Superior temporal gyrus (tissue), 1 donor: ENCODE measurements at regions not wholly inside any gene's neighbourhood (a gene's known extent, or its start where the extent isn't known, plus 50 kb on each side); places are given as distances from the start of the nearest gene placed in this dataset.

Source experiments
- DNase-seq: peaks from one replicate; pipeline ENCODE4 v3.0.0-alpha.2; 2016; ENCODE audit errors: extremely low spot score

DNA sequence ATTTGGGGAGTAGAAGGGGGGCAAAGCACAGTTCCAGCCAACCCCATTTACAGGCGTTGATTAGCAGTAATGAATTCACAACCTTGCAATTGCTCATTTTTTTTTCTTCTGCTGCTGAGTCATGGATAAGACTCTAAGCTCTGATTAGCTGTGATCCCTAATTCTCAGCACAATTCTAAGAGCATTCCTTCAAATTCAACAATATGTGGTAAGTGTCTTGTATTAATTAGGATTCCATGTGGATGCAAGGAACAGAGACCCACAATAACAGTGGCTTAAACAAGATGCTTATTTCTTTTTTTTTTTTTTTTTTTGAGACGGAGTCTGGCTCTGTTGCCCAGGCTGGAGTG, 133.4 kb downstream of the PALM2AKAP2 start:
- no peak for DNase-seq

DNA sequence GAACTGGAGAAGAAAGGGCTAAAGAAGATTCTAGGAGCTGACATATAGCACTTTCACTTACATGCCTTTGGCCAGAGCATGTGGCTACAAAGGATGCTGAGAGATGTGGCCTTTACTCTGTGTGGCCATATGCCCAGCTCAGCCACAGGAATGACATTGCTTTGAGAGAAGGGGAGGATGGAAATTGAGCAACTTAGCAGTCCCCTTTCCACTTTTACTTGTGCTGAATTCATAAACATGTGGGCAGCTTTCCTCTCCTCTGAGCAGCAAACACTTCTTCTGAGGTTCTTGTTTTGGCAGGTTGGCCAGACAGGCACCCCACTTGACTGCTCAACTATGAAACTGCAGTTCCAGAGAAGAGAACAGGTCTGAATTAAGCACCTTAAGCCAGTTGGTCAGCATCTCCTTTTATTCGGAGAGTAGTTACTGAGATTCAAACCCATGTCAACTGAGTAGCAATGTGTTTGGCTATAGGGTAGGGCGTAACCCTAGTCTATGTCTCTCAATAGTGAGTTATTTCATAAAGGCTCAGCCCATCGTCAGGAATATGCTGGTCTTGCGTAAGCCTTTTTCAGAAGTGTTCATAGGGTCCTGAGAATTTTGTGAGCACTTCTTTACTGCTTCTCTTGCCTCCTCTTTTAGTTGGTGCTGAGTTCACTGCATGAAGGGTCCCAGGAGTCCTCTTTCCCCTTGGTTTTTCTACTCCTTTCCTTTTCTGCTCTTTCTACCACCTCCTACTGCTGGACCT, 134.5 kb downstream of the PALM2AKAP2 start:
- no peak for DNase-seq

DNA sequence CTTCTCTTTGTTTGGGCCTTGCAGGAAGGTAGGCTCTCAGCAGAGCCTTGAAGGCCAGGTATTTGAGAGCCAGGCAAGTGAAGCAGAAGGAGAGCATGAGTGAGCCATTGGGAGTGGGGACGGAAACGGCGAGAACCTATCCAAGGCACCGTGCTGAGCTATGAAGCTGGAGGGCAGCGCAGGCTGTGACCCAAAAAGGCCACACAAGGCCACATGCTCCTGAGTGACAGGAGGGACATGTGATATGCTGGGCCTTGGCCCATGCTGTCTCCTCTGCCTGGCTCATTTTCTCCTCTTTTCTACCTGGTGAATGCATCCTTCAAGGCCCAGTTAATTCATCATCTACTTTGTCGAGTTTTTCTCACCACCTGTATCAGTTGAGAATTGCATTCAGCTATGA, 136.3 kb downstream of the PALM2AKAP2 start:
- DNase-seq, result no peak

DNA sequence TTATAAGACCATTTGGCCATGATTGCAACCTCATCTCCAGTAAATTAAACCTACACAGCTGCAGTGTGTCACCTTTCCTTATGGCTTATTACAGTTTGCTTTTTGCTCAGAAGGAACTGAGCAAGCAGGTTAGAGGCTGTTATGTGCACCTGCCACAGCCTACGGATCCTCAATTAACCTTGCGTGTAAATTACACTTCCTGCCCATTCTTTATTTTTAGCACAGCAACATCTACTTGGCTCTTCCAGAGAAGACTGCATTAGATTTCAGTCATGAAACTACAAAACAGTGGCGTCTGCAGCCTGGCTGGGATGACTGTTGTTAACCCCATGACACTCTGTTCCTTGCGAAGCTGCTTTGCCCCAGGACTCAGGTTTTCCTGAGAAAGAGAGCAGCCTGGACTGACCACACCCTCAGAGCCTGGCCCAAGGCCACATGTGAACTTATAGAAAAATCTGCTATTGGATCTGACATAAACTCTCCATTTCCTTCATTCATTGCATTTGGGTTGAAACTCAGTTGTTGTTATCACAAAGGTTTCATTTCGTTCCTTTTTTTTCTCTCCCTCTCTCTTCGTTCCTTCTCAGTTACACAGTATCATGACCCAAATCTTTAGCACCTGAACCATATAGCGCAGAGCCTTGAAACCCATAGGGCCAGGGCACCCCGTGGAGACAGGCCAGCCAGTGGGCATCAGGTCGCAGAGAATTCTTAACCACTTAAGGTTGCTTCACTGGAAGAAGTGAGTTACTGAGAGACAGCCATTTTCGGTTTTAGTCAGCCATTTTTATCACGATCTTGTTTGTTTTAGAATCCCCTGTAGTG, 138.6 kb downstream of the PALM2AKAP2 start:
- DNase-seq, result no peak

DNA sequence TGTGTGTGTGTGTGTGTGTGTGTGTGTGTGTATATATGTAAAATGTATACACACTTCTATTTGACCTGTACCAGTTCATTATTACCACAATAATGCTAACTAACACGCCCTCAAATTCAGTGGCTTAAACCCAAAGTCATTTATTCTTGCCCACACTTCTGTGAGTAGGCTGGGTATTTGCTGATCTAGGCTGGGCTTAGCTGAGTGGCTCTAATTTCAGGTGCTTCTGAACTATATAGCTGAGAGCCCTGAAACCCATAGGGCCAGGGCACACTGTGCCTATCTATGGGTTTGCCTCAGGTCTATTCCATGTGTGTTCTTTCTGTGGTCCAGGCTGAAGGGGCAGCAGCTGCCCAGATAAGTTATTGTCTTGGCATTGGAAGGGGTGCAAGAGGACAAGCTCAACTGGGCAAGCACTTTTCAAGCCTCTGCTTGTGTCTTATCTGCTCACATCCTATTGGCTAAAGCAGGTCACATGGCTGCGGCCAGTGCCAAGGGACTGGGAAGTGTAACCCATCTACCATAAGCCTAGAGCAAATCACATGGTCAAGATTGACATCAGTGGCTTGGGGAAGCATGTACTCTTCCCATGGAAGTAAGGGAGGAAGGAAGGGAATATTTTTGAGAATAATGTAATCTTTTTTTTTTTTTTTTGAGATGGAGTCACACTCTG, 139.9 kb downstream of the PALM2AKAP2 start:
- DNase-seq, result no peak

DNA sequence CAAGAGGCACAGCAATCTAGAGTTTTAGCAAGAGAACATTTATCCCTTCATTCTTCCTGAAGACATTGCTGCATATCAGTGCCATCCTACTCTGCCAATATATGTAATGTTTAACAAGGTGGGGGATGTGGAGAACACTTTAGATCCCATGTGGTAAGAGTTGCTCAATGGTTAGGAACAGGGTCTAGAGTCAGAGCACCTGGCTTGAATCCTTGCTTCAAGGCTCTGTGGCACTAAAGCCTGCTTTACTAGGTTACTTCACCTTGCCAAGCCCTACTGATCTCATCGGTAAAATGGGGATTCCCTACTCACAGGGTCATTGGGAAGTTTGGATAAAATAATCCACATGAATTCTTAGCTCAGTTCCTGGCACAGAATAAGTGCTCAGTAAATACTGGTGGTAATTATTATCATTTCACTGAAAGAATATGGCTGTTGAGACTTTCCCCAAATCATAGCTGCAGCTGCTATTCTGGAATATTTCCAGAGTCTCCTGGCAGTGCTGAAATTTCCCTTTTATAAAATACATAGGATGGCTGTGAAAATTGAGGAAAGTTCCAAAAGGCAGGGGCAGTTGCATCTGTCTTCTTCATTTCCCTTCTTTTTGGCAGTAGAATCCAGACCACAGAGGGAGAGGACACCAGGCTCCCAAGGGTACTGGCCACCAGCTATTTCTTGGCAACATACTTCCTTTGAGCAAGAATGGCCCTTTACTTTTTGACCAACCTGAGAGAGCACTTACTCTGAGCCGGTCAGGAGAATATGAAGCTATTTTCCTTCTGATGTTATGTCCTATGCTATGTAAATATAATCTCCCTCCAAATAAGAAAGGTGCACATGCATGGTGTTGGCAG, 142.8 kb downstream of the PALM2AKAP2 start:
- DNase-seq, result no peak

DNA sequence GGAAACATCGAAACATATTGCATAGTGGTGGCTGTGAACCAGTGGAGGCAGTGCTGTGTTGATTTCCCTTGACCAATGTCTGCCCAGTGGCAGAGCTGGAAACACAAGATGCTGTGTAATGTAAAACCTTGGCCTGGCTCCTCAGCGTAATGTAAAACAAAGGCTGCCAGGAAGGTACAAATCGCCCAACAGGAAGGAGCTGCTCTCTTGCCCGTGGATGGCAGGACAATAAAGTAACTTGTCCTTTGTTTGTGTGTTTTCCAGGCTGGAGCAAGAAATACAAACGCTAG, 143.4 kb downstream of the PALM2AKAP2 start:
- DNase-seq, result no peak

DNA sequence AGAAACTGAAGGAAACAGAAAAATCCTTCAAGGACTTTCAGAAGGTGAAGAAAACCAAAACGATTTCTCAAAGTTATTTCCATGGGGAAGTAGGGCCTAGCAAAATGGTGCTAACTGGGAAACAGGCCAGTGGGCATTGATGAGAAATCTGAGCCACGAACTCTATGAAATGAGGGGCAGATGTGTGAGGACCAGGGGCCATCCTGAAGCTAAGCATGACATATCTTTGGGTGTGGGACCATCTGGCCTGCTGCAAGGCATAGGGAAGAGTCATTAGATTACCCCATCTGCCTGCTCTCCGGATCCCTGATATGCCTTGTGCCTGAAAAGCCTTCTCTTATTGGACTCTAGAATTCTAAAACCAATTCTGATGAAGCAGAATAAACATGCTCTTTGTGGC, 143.8 kb downstream of the PALM2AKAP2 start:
- DNase-seq, result no peak

DNA sequence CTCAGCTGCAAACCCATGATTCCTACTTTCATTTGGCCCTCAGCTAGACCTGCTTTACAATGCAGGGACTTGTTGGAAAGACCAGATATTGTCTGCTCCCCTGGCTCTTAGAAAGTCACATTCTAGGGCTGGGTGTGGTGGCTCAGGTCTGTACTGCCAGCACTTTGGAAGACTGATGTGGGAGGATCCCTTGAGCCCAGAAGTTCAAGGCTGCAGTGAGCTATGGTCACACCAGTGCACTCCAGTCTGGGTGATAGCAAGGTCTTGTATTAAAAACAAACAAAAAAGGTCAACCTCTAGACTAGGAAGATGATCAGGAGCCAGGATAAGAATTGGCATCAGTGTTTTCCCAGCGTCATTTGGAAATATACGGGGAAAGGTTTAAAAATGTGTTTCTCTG, 145.8 kb downstream of the PALM2AKAP2 start:
- DNase-seq, result no peak

DNA sequence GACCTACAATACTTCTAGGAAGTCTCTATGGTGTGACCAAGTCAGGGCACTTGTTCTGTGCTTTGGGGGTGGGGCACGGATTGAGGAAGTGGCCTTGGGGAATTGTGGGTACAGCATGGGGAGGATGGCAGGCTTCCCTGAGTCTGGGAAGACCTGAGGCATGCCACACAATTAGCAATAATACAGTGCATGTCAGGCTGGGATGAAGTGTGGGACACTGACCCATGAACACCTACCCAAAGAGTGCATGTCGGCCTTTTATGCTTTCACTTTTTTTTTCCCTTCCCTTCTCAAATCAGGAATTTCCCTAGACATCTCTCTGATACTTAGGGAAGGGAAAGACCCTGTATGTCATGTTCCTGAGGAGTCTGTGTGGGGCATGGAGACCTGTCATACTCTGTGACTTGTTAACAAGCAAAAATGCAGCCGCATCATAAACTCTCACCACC, 146.4 kb downstream of the PALM2AKAP2 start:
- no peak for DNase-seq

DNA sequence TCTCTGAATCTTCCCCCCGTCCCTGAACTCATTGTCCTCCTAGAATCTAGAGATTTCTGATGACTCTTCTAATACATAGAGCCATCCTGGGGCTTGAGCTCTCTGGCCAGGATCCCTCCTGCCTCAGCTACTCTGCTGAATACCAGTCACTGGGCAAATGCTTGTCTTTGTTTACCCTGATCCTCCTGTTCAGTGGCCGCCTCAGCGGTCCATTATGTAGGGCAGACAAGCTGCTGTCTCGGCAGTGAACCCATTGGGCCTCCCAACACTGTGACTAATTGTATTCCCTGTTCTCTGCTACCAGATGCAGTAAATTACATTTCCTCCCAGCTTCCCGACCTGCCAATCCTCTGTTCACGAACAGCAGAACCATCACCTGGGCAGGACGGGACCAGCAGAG, 151.6 kb downstream of the PALM2AKAP2 start:
- DNase-seq, result no peak

DNA sequence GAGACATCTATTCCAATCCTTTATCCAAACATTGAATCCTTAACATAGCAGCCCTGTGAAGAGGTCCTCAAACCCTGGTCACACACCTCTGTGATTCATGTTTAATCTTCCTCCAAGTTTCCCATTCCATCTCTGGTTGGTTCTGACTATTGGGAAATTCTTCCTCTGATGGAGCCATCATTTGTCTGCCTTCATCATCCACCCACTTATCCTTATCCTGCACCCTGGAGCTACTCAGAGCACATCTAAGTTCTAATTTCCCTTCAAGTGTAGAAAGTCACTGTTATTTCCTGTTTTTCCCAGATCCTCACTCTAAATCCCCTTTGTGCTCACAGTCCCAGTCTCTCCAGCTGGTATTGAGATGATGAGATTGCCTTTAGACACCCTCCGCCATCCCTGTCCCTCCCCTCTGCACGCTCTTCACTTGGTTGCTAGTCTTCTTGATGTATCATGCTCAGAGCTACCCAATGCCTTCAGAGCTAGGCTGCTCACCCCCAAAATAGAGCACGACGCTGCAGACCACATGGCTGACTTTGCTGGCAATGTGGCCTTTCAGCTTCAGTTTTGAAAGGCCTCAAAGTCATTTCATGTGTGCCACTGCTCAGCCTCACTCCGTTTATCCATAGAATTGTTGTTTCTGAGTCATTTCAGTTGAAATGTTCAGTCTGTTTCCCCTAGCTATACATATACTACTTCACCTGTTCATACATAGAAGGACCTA, 154.3 kb downstream of the PALM2AKAP2 start:
- no peak for DNase-seq

DNA sequence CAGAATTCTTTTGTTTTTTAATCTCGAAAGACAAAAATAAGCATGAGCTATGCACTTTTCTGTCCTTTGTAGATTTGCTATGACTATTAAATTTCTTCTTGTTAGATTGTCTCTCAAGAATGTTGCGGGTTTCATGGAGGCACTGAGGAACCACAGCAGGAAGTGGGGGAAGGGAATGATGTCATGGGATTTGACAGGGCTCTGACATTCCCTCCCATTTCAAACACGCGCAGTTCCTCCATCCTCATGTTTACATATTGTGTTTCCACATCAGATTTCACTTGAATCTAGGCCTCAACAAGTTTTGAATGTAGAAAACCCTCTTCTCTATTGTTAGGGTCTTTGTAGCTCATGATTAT, 154.8 kb downstream of the PALM2AKAP2 start:
- no peak for DNase-seq

DNA sequence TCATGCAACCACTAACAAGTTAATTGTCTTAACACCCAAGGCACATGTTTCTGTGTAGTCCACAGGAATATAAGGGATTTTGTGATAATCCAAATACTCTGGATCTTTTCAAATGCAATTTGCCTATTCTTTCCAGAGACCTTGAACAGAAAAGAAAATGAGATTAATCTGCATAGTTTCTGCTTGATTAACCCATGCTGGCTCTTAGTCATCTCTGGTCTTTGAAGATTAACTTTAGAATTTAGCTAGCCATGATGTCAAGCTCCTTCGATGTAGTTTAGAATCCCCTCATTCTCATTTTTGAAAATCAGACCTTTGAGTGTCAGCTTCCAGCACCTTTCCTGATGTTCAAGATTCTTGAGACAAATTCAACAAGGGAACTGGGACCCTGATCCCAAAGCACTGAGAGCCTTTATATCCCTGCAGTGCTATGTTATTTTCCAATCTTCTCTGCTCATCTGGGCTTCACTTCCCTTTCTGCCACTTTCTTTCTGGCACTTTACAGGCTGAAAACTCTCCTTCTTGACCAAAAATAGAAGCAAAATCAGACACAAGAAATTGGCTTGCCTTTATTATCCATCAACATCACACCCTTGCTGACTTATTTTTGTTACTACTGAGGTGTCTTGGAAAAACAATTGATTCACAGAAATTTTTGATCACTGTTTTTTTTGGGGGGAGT, 155.5 kb downstream of the PALM2AKAP2 start:
- no peak for DNase-seq

DNA sequence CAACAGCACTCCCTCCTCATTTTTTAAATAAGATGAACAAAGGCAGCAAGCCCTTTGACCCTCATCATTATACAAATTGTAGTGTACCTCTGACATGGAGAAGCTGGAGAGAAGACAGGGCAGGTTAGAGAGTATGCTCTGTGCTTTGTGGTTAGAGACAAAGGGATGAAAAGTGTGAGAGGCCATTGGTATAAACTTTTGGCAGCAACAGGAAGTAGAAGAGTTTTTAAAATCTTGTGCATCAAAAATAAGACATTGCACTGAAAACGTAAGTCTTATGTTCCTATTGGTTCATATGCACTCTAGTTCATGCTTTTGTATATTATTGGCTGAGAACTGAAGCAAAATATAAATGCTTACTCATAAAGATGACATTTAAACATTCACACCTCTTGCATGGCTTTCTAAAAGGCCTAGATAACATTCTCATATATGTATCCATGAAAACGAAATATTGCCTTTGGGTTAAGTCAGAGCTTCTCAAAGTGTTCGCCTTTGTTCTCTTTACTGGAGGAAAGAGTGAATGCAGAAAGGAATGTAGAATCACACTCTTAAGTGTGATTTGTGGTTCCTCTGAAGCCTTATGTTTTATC, 158.0 kb downstream of the PALM2AKAP2 start:
- DNase-seq, result no peak

DNA sequence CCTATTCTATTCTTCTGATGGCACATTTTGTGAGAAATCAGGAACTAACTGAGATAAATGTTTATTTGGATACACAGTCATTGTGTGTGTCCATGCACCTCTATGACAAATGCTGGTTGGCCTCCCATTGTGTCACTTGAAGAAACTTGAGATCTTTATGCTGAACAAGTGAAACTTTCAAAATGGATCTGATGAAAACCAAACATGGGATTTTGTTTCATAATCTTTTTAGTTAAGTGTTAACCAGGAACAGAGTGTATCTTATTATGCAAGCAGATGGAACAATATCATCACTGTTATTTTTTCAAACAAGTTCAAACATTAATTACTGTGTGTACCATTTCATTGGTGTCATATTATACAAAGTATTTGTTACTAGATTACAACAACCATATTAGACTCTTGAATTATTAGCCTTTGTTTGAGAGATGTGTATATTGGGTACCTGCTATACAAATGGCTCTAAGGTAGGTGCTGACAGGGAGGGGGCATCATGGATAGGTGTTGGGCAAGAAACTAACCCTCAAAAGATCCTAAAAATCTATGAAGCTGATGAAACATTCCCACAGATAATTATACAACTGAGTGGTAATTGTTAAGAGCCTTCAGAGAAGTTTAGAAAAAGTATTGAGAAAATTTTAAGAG, 159.8 kb downstream of the PALM2AKAP2 start:
- no peak for DNase-seq

DNA sequence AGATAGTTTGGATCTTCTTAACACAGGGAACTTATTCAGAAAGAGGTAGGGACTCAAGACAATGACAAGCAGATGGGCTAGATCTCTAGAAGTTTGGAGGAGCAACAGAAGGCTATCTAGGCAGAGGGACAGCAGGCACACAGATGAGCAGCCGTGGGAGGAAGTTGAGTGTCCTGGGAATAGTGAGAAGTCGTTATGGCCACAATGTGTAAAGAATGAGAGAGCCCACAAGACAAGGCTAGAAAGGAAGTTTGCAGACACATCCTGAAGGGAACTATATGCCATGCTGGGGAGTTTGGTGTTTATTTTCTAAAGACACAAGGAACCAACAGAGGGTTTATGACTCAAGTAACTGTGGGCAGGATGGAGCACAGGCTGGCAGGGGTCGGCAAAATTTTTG, 160.6 kb downstream of the PALM2AKAP2 start:
- DNase-seq, result no peak

DNA sequence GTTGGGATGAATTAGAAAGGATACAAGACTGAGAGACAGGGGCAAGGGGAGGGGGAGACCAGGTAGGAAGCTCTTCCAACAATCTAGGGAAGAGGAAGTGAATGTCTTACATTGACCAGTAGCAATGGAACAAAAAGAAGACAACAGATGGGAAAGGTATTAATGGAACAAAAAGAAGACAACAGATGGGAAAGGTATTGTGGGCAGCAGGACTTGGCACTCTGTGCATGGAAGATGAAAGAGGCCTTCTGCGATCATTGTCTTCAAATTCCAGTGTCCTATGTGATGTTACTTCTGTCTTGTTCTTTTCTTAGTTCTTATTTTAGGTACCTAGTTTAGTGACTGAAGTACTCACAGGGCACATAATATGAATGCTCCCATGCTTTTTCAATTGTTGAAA, 161.8 kb downstream of the PALM2AKAP2 start:
- DNase-seq, result no peak

DNA sequence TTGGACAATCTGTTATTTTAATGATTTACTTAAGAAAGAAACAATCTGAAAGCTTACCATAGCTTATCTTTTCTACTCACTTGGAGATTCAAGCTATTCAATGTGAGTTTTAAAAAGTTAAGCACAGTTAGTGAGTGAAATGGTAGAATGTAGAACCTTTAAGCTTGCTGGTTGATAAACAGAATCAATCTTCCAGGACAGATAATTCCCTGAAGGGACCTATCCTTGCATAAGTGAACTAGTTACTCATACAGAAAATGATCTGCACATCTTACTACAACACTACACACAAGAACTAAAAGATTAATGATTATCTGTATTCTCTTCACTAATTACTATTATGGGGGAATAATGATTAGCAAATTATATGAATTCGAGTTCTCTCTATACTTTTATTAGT, 165.6 kb downstream of the PALM2AKAP2 start:
- DNase-seq, result no peak

DNA sequence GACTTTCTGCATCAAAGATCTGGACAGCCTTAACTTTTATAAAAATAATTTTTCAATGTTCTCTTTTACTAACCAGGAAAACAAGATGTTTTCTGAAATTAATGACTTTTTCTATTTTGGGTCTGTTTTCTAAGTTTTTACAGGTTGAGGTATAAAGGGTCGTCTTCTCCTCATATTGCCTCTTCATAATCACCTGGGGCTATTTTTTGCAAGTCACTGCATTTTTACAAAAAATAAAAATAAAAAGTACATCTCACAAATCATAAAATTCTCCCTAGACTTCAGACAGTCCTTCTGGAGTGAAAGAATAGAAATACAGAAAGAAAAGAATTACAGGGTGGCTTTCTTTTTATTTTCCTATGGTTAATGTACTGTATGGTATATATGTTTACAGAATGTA, 168.5 kb downstream of the PALM2AKAP2 start:
- DNase-seq, result no peak
